GM12873 (cell line): ENCODE measurements at regions not wholly inside any gene's neighbourhood (a gene's known extent, or its start where the extent isn't known, plus 50 kb on each side); places are given as distances from the start of the nearest gene placed in this dataset.

Source experiments
- TF ChIP-seq, protein P1 (sequence below): IDR thresholded peaks from 2 replicates; pipeline ENCODE4 v1.5.1; 2012; ENCODE audit warnings: low read depth, mild to moderate bottlenecking, moderate library complexity, low read length, control low read depth; ENCODE audit not compliant: insufficient read depth; ENCODE audit errors: missing control alignments

DNA sequence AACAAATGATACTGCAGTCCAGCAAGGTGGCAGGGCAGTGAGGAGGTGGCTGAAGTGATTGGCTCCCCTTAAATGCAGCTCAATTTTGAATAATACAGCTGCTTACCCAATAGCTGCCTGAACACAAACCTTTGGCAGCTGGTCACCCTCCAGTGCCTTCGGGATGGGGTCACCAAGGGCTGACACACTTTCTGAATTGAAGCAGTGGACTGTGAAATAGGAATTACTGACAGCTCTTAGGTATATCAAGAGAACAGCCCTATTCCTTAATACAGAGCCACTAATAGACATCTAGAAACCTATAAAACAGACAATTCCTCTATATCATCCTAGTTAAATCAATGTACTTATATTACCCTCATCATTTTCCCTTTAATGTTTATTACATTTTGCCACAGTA, 474.2 kb upstream of the KIRREL3 start:
- TF ChIP-seq, protein P1, sequence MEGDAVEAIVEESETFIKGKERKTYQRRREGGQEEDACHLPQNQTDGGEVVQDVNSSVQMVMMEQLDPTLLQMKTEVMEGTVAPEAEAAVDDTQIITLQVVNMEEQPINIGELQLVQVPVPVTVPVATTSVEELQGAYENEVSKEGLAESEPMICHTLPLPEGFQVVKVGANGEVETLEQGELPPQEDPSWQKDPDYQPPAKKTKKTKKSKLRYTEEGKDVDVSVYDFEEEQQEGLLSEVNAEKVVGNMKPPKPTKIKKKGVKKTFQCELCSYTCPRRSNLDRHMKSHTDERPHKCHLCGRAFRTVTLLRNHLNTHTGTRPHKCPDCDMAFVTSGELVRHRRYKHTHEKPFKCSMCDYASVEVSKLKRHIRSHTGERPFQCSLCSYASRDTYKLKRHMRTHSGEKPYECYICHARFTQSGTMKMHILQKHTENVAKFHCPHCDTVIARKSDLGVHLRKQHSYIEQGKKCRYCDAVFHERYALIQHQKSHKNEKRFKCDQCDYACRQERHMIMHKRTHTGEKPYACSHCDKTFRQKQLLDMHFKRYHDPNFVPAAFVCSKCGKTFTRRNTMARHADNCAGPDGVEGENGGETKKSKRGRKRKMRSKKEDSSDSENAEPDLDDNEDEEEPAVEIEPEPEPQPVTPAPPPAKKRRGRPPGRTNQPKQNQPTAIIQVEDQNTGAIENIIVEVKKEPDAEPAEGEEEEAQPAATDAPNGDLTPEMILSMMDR: no peak

DNA sequence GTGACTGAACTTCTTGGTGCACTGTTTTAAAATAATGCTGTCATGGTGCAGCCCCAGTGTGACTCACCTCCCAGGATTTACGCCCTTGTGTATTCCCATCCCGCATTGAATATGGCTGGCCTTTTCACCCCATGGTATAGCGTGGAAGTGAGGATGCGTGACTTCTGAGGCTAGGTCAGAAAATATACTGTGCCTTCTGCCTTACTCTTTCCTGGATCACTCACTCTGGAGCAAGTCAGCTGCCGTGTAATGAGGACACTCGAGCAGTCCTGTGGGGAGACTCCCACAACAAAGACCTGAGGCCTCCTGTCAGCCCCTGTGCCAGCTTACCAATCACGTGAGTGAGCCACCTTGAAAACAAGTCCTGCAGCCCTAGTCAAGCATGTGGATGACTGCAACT, 471.9 kb upstream of the KIRREL3 start:
- TF ChIP-seq, protein P1: no peak

DNA sequence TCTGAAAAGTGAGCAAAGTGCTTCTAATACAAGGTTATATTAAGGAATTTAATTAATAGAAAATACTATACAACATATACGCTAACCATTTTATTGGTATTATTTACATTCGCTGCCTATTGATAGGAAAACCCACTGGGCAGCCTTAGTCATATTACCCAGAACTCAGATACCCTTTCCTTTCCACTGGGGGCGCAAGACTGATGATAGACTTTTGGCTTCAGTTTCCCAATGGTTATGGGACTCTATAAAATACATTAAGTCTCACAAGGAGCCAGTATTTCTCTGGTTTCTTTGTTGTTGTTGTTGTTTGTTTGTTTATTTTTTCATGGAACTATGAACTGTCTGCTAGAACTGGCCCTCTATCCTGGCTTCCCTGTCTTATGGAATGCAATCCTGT, 471.1 kb upstream of the KIRREL3 start:
- TF ChIP-seq, protein P1: peak; percentile 40

- TF ChIP-seq, protein P1: peak; percentile 54
These were observed 469.8 kb upstream of the KIRREL3 start for GRCh38 chr11:127470306-127470884.

GRCh38 chr11:127464325-127464724, 463.8 kb upstream of the KIRREL3 start:
- TF ChIP-seq, protein P1: no peak

GRCh38 chr11:127462065-127462344, 461.4 kb upstream of the KIRREL3 start:
- TF ChIP-seq, protein P1: no peak

DNA sequence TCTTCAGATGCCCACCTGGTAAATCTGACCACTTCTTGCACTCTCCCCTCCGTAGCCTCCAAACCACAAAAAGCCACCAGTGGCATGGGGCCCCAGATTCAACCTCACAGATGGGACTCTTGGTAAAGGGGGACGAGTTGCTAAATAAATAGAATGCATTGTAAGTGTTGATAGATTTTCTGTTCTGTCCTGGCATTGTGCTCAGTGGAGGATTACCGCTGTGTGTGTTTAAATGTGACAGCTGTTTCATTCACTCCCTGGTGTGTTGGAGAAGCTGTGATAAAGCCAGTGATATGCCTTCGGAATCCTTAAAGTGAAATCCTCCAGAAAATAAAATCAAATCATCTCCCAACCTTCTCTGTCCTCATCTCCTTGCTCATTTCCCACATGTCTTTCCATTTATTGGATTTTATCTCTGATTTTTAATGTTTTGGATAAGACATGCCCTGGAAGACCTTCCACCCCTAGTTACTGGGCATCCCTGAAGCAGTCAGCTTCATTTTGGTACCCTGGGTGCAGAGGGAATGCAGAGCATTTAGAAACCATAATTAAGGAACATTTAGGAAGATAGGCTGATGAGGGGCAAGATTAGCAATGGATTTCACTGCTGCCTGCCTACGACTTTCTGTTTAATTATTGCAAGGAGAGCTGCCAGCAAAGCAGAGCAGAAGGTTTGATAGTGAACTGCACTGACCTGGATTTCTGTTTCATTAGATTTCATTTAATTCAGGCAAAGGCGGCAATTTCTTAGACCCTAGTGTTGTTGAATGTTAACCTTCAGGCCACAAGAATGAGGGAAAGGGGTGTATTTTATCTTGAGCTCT, 460.9 kb upstream of the KIRREL3 start:
- TF ChIP-seq, protein P1: no peak
